Thoracic aorta (tissue), 2 donors: ENCODE measurements at regions not wholly inside any gene's neighbourhood (a gene's known extent, or its start where the extent isn't known, plus 50 kb on each side); places are given as distances from the start of the nearest gene placed in this dataset.
"Not testable (repeated sequence)": the region's sequence is repeated elsewhere in the genome, so short reads cannot be mapped to it uniquely, and the experiment has no call there.

Experiments
- ATAC-seq: fragments of 150-250 bp; one replicate; pipeline ENCODE4 v1.8.0; 2017; ENCODE audit warnings: low read depth; ENCODE audit not compliant: insufficient number of reproducible peaks, low FRiP score
- DNase-seq: peaks from one replicate; pipeline ENCODE4 v3.0.0-alpha.2; 2020; ENCODE audit warnings: low spot score
- H3K27ac ChIP-seq, 2 donors: fragments of 200-600 bp; sonication (generic); 1 replicate in 1 of 2; 2 replicates in 1 of 2; pipeline ENCODE4 v1.5.1; 2016; ENCODE audit warnings: mild to moderate bottlenecking in 2 of 2, moderate library complexity in 2 of 2
- H3K27me3 ChIP-seq: fragments of 200-600 bp; sonication (generic); replicated peaks from 2 replicates; pipeline ENCODE4 v1.6.0; 2016; ENCODE audit warnings: mild to moderate bottlenecking; ENCODE audit not compliant: insufficient read depth
- H3K36me3 ChIP-seq: fragments of 200-600 bp; sonication (generic); one replicate; pipeline ENCODE4 v1.5.1; 2016
- H3K4me1 ChIP-seq, 2 donors: fragments of 200-600 bp; sonication (generic); 1 replicate in 1 of 2; 2 replicates in 1 of 2; pipeline versions ENCODE4 v1.5.1 to v1.6.0; 2016; ENCODE audit warnings: low read depth in 2 of 2, mild to moderate bottlenecking in 1 of 2; ENCODE audit not compliant: control insufficient read depth in 1 of 2
- H3K4me3 ChIP-seq: fragments of 200-600 bp; sonication (generic); 2 replicates; pipeline ENCODE4 v1.5.1; 2016; ENCODE audit warnings: mild to moderate bottlenecking
- H3K9me3 ChIP-seq: fragments of 200-600 bp; sonication (generic); 2 replicates; pipeline ENCODE4 v1.5.1; 2016
- TF ChIP-seq, protein P1 (sequence below): fragments of 200-600 bp; sonication (generic); IDR thresholded peaks from one replicate; pipeline ENCODE4 v1.5.1; 2019; ENCODE audit warnings: antibody characterized with exemption

DNA sequence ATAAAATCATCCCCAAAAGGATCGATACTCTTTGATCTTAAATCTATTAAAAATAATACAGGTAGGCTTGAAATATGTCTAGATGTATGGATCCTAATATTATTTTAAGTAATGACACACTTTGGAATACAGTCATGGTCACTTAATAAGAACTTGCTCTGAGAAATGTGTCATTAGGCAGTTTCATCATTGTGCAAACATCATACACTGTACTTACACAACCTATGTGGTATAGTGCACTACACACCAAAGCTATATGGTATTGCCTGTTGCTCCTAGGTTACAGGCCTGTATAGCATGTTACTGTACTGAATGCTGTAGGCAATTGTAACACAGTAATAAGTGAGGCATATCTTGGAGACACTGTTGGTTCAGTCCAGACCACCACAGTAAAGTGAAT, 307.1 kb downstream of the RAP2B start:
- no peaks in the 10 kb centered on the region for H3K9me3 ChIP-seq
- no peaks in the 10 kb centered on the region for H3K36me3 ChIP-seq
- H3K4me1 ChIP-seq = no peaks in the 10 kb centered on the region
- H3K27ac ChIP-seq = no peak overlapping the region
- TF ChIP-seq, protein P1, sequence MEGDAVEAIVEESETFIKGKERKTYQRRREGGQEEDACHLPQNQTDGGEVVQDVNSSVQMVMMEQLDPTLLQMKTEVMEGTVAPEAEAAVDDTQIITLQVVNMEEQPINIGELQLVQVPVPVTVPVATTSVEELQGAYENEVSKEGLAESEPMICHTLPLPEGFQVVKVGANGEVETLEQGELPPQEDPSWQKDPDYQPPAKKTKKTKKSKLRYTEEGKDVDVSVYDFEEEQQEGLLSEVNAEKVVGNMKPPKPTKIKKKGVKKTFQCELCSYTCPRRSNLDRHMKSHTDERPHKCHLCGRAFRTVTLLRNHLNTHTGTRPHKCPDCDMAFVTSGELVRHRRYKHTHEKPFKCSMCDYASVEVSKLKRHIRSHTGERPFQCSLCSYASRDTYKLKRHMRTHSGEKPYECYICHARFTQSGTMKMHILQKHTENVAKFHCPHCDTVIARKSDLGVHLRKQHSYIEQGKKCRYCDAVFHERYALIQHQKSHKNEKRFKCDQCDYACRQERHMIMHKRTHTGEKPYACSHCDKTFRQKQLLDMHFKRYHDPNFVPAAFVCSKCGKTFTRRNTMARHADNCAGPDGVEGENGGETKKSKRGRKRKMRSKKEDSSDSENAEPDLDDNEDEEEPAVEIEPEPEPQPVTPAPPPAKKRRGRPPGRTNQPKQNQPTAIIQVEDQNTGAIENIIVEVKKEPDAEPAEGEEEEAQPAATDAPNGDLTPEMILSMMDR = no peak
- no peaks in the 10 kb centered on the region for H3K27me3 ChIP-seq
- H3K4me3 ChIP-seq = no peak overlapping the region
- ATAC-seq = no peak
- no peak for DNase-seq

DNA sequence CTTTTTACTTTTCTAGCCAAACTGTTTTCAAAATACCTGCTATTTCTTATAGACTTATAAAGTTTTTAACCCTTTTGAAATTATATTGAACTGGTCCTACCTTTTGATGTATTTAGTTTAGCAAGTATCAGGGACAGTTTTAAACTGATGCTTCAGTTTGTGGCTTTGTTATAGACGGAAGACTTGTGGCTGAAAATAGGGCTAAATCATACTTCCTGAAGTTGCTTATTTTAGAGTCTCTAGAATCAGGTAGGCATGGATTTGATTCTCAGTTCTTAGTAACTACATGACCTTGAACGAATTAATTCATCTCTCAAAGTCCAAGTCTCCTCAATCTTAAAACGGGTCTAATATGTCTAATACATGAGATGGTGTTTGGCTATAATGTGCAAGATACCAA, 322.8 kb downstream of the RAP2B start:
- Histone ChIP-seq H3K36me3 (no peaks in the 10 kb centered on the region), H3K9me3 (no peaks in the 10 kb centered on the region), H3K4me3 (no peak overlapping the region), H3K27me3 (no peaks in the 10 kb centered on the region), H3K27ac (no peak overlapping the region), H3K4me1 (no peaks in the 10 kb centered on the region)
- DNase-seq (no peak), ATAC-seq (no peak)
- TF ChIP-seq, protein P1 = no peak

DNA sequence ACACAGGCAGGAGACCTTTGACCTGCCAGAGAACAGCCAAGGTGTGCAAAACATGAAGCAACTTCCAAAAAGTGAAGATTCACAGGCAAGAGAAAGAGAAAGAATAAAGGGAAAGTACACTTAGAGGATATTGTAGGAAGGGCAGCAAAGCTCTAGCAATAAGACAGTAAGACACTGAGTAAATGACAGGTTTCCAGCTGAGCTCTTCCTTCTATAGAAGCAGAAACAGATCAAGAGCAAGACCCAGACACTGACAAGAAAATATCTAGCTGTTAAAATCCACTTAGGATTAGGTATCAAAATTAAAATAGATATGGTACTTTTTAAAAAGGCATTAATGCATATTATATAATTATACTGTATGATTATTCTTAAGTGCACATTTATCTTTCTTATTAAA, 333.4 kb downstream of the RAP2B start:
- TF ChIP-seq, protein P1 = no peak
- no peak for ATAC-seq

DNA sequence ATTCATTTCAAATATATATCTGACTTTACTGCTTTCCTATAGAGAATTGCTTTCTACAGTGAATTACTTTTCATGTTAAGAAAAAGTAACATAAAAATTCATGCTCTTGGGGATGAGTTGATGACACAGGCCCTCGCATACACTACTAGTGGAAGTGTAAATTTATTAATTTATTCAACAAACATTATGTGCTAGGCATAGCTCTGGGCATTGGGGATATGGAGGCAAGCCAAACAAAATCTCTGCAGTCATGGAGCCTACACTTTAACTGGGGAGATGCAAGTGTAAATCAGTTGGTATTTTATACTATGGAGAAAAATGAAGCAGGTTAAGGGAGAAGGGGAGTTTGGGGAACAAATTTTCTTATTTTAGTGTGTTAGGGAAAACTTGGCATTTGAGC, 340.7 kb downstream of the RAP2B start:
- Histone ChIP-seq H3K27ac (no peak overlapping the region), H3K9me3 (no peaks in the 10 kb centered on the region), H3K4me1 (no peaks in the 10 kb centered on the region), H3K27me3 (no peaks in the 10 kb centered on the region), H3K36me3 (no peaks in the 10 kb centered on the region), H3K4me3 (no peak overlapping the region)
- TF ChIP-seq, protein P1 = no peak
- DNase-seq (no peak), ATAC-seq (no peak)

More for the DNA sequence above, 333.4 kb downstream of the RAP2B start:
- H3K27ac ChIP-seq = no peak overlapping the region
- no peak for DNase-seq
- no peak overlapping the region for H3K4me3 ChIP-seq
- H3K36me3 ChIP-seq = no peaks in the 10 kb centered on the region
- H3K4me1 ChIP-seq = no peaks in the 10 kb centered on the region
- H3K27me3 ChIP-seq = no peaks in the 10 kb centered on the region
- H3K9me3 ChIP-seq = no peaks in the 10 kb centered on the region

DNA sequence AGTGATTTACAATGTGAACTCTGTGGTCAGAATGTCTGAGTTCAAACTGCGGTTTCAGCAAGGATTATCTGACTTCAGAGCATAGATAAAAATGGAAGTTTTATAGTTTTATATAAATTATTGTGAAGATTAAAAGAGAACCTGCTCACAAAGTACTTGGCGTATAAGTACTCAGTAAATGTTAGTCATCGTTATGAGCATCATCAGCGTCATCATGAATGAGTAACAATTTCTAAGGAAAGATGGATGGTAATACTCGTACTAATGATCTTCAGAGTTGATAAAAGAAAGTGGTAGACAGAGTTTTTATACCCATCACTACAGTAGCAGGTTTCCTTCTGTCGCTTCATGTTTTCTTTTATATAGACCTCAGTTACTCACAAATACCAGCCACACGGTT, 341.8 kb downstream of the RAP2B start:
- H3K27me3 ChIP-seq = no peaks in the 10 kb centered on the region
- H3K4me1 ChIP-seq = no peaks in the 10 kb centered on the region
- H3K9me3 ChIP-seq = no peaks in the 10 kb centered on the region
- no peak overlapping the region for H3K4me3 ChIP-seq
- no peaks in the 10 kb centered on the region for H3K36me3 ChIP-seq
- DNase-seq (no peak), ATAC-seq (no peak)
- TF ChIP-seq, protein P1 = no peak
- H3K27ac ChIP-seq = no peak overlapping the region

DNA sequence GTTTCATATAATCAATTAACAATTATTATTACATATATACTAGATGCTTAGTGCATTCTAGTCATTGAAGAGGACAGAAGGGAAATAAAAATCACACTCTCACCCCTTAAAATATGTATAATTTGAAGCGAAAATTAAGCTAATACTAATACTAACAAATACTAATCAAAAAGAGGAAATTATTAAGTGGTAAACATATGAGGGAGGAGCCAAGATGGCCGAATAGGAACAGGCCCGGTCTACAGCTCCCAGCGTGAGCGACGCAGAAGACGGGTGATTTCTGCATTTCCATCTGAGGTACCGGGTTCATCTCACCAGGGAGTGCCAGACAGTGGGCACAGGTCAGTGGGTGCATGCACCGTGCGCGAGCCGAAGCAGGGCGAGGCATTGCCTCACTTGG, 344.2 kb downstream of the RAP2B start:
- H3K4me1 ChIP-seq, H3K9me3 ChIP-seq, H3K4me3 ChIP-seq, DNase-seq, H3K27ac ChIP-seq, H3K36me3 ChIP-seq, H3K27me3 ChIP-seq, ATAC-seq: not testable (repeated sequence)

DNA sequence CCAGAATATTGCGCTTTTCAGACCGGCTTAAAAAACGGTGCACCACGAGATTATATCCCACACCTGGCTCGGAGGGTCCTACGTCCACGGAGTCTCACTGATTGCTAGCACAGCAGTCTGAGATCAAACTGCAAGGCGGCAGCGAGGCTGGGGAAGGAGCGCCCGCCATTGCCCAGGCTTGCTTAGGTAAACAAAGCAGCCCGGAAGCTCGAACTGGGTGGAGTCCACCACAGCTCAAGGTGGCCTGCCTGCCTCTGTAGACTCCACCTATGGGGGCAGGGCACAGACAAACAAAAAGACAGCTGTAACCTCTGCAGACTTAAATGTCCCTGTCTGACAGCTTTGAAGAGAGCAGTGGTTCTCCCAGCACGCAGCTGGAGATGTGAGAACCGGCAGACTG, 344.7 kb downstream of the RAP2B start:
- H3K4me3 ChIP-seq, ATAC-seq, H3K4me1 ChIP-seq, H3K9me3 ChIP-seq, H3K36me3 ChIP-seq, DNase-seq, H3K27me3 ChIP-seq, H3K27ac ChIP-seq: not testable (repeated sequence)
